Stimulated activated CD8-positive, alpha-beta memory T cell treated with anti-CD3 and anti-CD28 coated beads, Interleukin-7, amount 100 ng/mL, for 1 hour (primary cell): ENCODE measurements at regions not wholly inside any gene's neighbourhood (a gene's known extent, or its start where the extent isn't known, plus 50 kb on each side); places are given as distances from the start of the nearest gene placed in this dataset.
A peak's percentile ranks its signal among the peaks of the same experiment; 100 is the strongest.
"Not testable (repeated sequence)": the region's sequence is repeated elsewhere in the genome, so short reads cannot be mapped to it uniquely, and the experiment has no call there.

Experiments used
- DNase-seq, 2 donors: peaks; one replicate each; pipeline ENCODE4 v3.0.0-alpha.2; 2020; ENCODE audit warnings: low read depth in 2 of 2

- DNase-seq = not testable (repeated sequence)
Measured at GRCh38 chr1:144140243-144140642, 168.5 kb upstream of the FAM72C start.

- DNase-seq = not testable (repeated sequence)
Measured at GRCh38 chr1:144105006-144105405, 133.2 kb upstream of the FAM72C start.

GRCh38 chr1:144104000-144104677, 132.4 kb upstream of the FAM72C start:
- peak; percentile 9 to 14 for DNase-seq

GRCh38 chr1:144103156-144103880, 131.5 kb upstream of the FAM72C start:
- DNase-seq = peak; percentile 13 to 19

GRCh38 chr1:144102046-144102745, 130.4 kb upstream of the FAM72C start:
- DNase-seq = peak in 1 of 2 donors; percentile 0

- DNase-seq = peak in 1 of 2 donors; percentile 0
Measured at GRCh38 chr1:144101397-144102045, 129.7 kb upstream of the FAM72C start.

- DNase-seq = peak; percentile 0 to 18
Measured at GRCh38 chr1:144077167-144077841, 105.5 kb upstream of the FAM72C start.

GRCh38 chr1:144076646-144077045, 104.9 kb upstream of the FAM72C start:
- DNase-seq = not testable (repeated sequence)

GRCh38 chr1:144070394-144071053, 98.7 kb upstream of the FAM72C start:
- not testable (repeated sequence) for DNase-seq

GRCh38 chr1:144067042-144067441, 95.3 kb upstream of the FAM72C start:
- not testable (repeated sequence) for DNase-seq

GRCh38 chr1:144066071-144066813, 94.5 kb upstream of the FAM72C start:
- DNase-seq = not testable (repeated sequence)

- DNase-seq = not testable (repeated sequence)
Measured at GRCh38 chr1:144065299-144066060, 93.7 kb upstream of the FAM72C start.

- not testable (repeated sequence) for DNase-seq
Measured at GRCh38 chr1:144049365-144049764, 77.6 kb upstream of the FAM72C start.

GRCh38 chr1:144046645-144047044, 74.9 kb upstream of the FAM72C start:
- DNase-seq = not testable (repeated sequence)

GRCh38 chr1:144045751-144046546, 74.2 kb upstream of the FAM72C start:
- DNase-seq = not testable (repeated sequence)

GRCh38 chr1:144042251-144042650, 70.5 kb upstream of the FAM72C start:
- DNase-seq = not testable (repeated sequence)

GRCh38 chr1:144040293-144040692, 68.5 kb upstream of the FAM72C start:
- not testable (repeated sequence) for DNase-seq

- not testable (repeated sequence) for DNase-seq
Measured at GRCh38 chr1:144034045-144034444, 62.3 kb upstream of the FAM72C start.
